H9 (cell line): ENCODE measurements at regions not wholly inside any gene's neighbourhood (a gene's known extent, or its start where the extent isn't known, plus 50 kb on each side); places are given as distances from the start of the nearest gene placed in this dataset.

Experiments used
- DNase-seq: peaks from one replicate; pipeline ENCODE4 v3.0.0-alpha.2; 2017
- H2AFZ ChIP-seq: one replicate; pipeline ENCODE4 v1.6.1; 2013; ENCODE audit warnings: mild to moderate bottlenecking, low read length, control low read depth, moderate library complexity
- H2AK5ac ChIP-seq: 2 replicates; pipeline ENCODE4 v1.6.1; 2013; ENCODE audit warnings: low read length, control low read depth, mixed read lengths; ENCODE audit not compliant: insufficient read length
- H2BK120ac ChIP-seq: one replicate; pipeline ENCODE4 v1.6.1; 2013; ENCODE audit warnings: low read depth, mild to moderate bottlenecking, low read length, control low read depth, inconsistent platforms; ENCODE audit not compliant: poor library complexity, severe bottlenecking
- H2BK12ac ChIP-seq: 2 replicates; pipeline ENCODE4 v1.6.1; 2013; ENCODE audit warnings: low read length, control low read depth, mixed read lengths, low read depth; ENCODE audit not compliant: insufficient read length
- H2BK15ac ChIP-seq: 2 replicates; pipeline ENCODE4 v1.6.1; 2013; ENCODE audit warnings: low read depth, low read length, control low read depth
- H2BK20ac ChIP-seq: one replicate; pipeline ENCODE4 v1.6.1; 2013; ENCODE audit warnings: low read depth, mild to moderate bottlenecking, low read length, control low read depth, inconsistent platforms; ENCODE audit not compliant: poor library complexity, severe bottlenecking
- H2BK5ac ChIP-seq: 2 replicates; pipeline ENCODE4 v1.6.1; 2013; ENCODE audit warnings: low read length, control low read depth, mixed read lengths; ENCODE audit not compliant: insufficient read length
- H3K14ac ChIP-seq: 2 replicates; pipeline ENCODE4 v1.6.1; 2013; ENCODE audit warnings: low read length, control low read depth; ENCODE audit not compliant: insufficient read depth
- H3K18ac ChIP-seq: 2 replicates; pipeline ENCODE4 v1.6.1; 2013; ENCODE audit warnings: low read depth, mild to moderate bottlenecking, mixed read lengths, low read length, control low read depth; ENCODE audit not compliant: insufficient read length
- H3K23ac ChIP-seq: 2 replicates; pipeline ENCODE4 v1.6.1; 2013; ENCODE audit warnings: low read length, control low read depth, mixed read lengths, low read depth; ENCODE audit not compliant: insufficient read length
- H3K23me2 ChIP-seq: 2 replicates; pipeline ENCODE4 v1.6.1; 2013; ENCODE audit warnings: low read depth, mild to moderate bottlenecking, mixed read lengths, low read length, control low read depth; ENCODE audit not compliant: insufficient read length, poor library complexity, severe bottlenecking
- H3K27ac ChIP-seq: 2 replicates; pipeline ENCODE4 v1.5.1; 2013; ENCODE audit warnings: low read length, control low read depth, mixed read lengths, low read depth; ENCODE audit not compliant: insufficient read length
- H3K27me3 ChIP-seq: 2 replicates; pipeline ENCODE4 v1.6.1; 2013; ENCODE audit warnings: low read length, control low read depth, inconsistent platforms; ENCODE audit not compliant: insufficient read depth
- H3K4ac ChIP-seq: 2 replicates; pipeline ENCODE4 v1.6.1; 2013; ENCODE audit warnings: low read depth, mild to moderate bottlenecking, control low read depth, inconsistent platforms, low read length, moderate library complexity
- H3K4me1 ChIP-seq: 2 replicates; pipeline ENCODE4 v1.6.1; 2013; ENCODE audit warnings: low read length, control low read depth, inconsistent platforms; ENCODE audit not compliant: insufficient read depth
- H3K4me2 ChIP-seq: 2 replicates; pipeline ENCODE4 v1.6.1; 2013; ENCODE audit warnings: low read length, control low read depth, mixed read lengths; ENCODE audit not compliant: insufficient read length, insufficient read depth
- H3K56ac ChIP-seq: 2 replicates; pipeline ENCODE4 v1.6.1; 2013; ENCODE audit warnings: low read depth, mild to moderate bottlenecking, mixed read lengths, low read length, control low read depth; ENCODE audit not compliant: insufficient read length
- H3K79me1 ChIP-seq: 2 replicates; pipeline ENCODE4 v1.6.1; 2013; ENCODE audit warnings: low read depth, mild to moderate bottlenecking, moderate library complexity, low read length, control low read depth, inconsistent platforms; ENCODE audit not compliant: insufficient read depth, poor library complexity, severe bottlenecking
- H3K79me2 ChIP-seq: 2 replicates; pipeline ENCODE4 v1.6.1; 2013; ENCODE audit warnings: low read length, control low read depth, inconsistent platforms; ENCODE audit not compliant: insufficient read depth
- H3K9ac ChIP-seq: 2 replicates; pipeline ENCODE4 v1.6.1; 2013; ENCODE audit warnings: low read length, control low read depth, mixed read lengths; ENCODE audit not compliant: insufficient read length; ENCODE audit errors: extremely low read depth
- H3K9me3 ChIP-seq: one replicate; pipeline ENCODE4 v1.6.1; 2013; ENCODE audit warnings: low read depth, low read length, inconsistent platforms; ENCODE audit not compliant: control insufficient read depth
- H3T11ph ChIP-seq: one replicate; pipeline ENCODE4 v1.6.1; 2013; ENCODE audit warnings: mild to moderate bottlenecking, low read length, control low read depth, inconsistent platforms
- H4K20me1 ChIP-seq: one replicate; pipeline ENCODE4 v1.6.1; 2013; ENCODE audit not compliant: control insufficient read depth, insufficient read length, insufficient read depth
- H4K5ac ChIP-seq: 2 replicates; pipeline ENCODE4 v1.6.1; 2013; ENCODE audit warnings: low read depth, mild to moderate bottlenecking, mixed read lengths, low read length, control low read depth; ENCODE audit not compliant: insufficient read length
- H4K8ac ChIP-seq: replicated peaks from 2 replicates; pipeline ENCODE4 v1.6.1; 2013; ENCODE audit warnings: low read length, control low read depth, mixed read lengths, low read depth; ENCODE audit not compliant: insufficient read length
- H4K91ac ChIP-seq: 2 replicates; pipeline ENCODE4 v1.6.1; 2013; ENCODE audit warnings: low read depth, mild to moderate bottlenecking, moderate library complexity, mixed read lengths, low read length, control low read depth; ENCODE audit not compliant: insufficient read length
- H3K27ac Mint-ChIP-seq, 3 experiments: 2 replicates in 2 of 3; 3 replicates in 1 of 3; pipeline ENCODE4 v1.8.0; 2020 to 2021; ENCODE audit warnings: mixed read lengths in 3 of 3, mild to moderate bottlenecking in 1 of 3, moderate library complexity in 1 of 3
- H3K27me3 Mint-ChIP-seq: 2 replicates; pipeline ENCODE4 v1.8.0; 2021; ENCODE audit warnings: low read depth, mild to moderate bottlenecking, moderate library complexity, mixed read lengths
- H3K36me3 Mint-ChIP-seq, 3 experiments: 2 replicates in 2 of 3; 3 replicates in 1 of 3; pipeline ENCODE4 v1.8.0; 2020 to 2021; ENCODE audit warnings: low read depth in 3 of 3, mixed read lengths in 3 of 3; ENCODE audit not compliant: insufficient read depth in 1 of 3
- H3K4me1 Mint-ChIP-seq, 2 experiments: 2 replicates each; pipeline ENCODE4 v1.8.0; 2020; ENCODE audit warnings: mixed read lengths in 2 of 2
- H3K4me3 Mint-ChIP-seq, 2 experiments: 2 replicates in 1 of 2; 3 replicates in 1 of 2; pipeline ENCODE4 v1.8.0; 2020 to 2021; ENCODE audit warnings: mild to moderate bottlenecking in 2 of 2, mixed read lengths in 2 of 2, moderate library complexity in 1 of 2
- H3K9me3 Mint-ChIP-seq, 2 experiments: 2 replicates in 1 of 2; 3 replicates in 1 of 2; pipeline ENCODE4 v1.8.0; 2020; ENCODE audit warnings: mild to moderate bottlenecking in 2 of 2, mixed read lengths in 2 of 2, moderate library complexity in 1 of 2
- TF ChIP-seq, protein P1 (sequence below): fragments of 200-600 bp; sonication (generic); conservative IDR thresholded peaks from 3 replicates; pipeline ENCODE4 v1.8.0; 2021; ENCODE audit warnings: antibody characterized with exemption, mild to moderate bottlenecking

DNA sequence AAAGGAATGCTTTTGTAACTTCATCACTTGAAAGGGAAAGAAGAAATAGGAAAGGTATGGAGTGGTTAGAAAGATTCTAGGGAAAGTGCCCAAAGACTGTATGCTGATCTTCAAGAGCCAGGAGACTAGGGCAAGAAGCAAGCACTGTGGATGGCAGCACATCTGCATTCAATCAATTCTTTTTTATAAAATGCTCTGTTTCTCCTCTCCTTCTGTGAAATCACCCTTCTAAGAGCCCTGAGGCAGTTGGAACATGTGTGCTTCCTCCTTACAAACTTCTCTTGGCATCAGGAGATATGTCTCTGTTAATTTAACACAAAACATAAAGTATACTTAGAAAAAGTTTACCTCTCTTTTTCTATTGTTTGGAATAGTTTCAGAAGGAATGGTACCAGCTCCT lies 1162.2 kb upstream of the GJE1 start:
- Histone ChIP-seq H2BK15ac (no peak overlapping the region), H3K56ac (no peak overlapping the region), H3K4ac (no peak overlapping the region), H2BK120ac (no peak overlapping the region), H2BK12ac (no peak overlapping the region), H3K27me3 (no peaks in the 10 kb centered on the region), H3K4me2 (no peak overlapping the region), H3K79me1 (no peaks in the 10 kb centered on the region), H3K14ac (no peak overlapping the region), H4K91ac (no peak overlapping the region), H3K9ac (no peak overlapping the region), H4K5ac (no peak overlapping the region), H4K8ac (no peak overlapping the region), H3K9me3 (no peaks in the 10 kb centered on the region), H2AFZ (no peak overlapping the region), H3K4me1 (no peaks in the 10 kb centered on the region), H2AK5ac (no peak overlapping the region), H3K23me2 (no peaks in the 10 kb centered on the region), H3K18ac (no peak overlapping the region), H4K20me1 (no peaks in the 10 kb centered on the region), H2BK5ac (no peak overlapping the region), H3T11ph (no peak overlapping the region), H2BK20ac (no peak overlapping the region), H3K27ac (no peak overlapping the region), H3K79me2 (no peaks in the 10 kb centered on the region), H3K23ac (no peak overlapping the region)
- Mint-ChIP-seq H3K27ac (no peak overlapping the region), H3K4me3 (no peak overlapping the region), H3K27me3 (no peaks in the 10 kb centered on the region), H3K36me3 (peaks cover 0 to 5% (median 2%) of the 10 kb centered on the region in 3 experiments; a peak in 5 of 7 replicates), H3K9me3 (peaks cover 3 to 6% of the 10 kb centered on the region in 2 experiments; a peak in 4 of 5 replicates), H3K4me1 (no peaks in the 10 kb centered on the region)
- no peak for DNase-seq
- TF ChIP-seq, protein P1, sequence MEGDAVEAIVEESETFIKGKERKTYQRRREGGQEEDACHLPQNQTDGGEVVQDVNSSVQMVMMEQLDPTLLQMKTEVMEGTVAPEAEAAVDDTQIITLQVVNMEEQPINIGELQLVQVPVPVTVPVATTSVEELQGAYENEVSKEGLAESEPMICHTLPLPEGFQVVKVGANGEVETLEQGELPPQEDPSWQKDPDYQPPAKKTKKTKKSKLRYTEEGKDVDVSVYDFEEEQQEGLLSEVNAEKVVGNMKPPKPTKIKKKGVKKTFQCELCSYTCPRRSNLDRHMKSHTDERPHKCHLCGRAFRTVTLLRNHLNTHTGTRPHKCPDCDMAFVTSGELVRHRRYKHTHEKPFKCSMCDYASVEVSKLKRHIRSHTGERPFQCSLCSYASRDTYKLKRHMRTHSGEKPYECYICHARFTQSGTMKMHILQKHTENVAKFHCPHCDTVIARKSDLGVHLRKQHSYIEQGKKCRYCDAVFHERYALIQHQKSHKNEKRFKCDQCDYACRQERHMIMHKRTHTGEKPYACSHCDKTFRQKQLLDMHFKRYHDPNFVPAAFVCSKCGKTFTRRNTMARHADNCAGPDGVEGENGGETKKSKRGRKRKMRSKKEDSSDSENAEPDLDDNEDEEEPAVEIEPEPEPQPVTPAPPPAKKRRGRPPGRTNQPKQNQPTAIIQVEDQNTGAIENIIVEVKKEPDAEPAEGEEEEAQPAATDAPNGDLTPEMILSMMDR = no peak
